B cell (primary cell): ENCODE measurements at regions not wholly inside any gene's neighbourhood (a gene's known extent, or its start where the extent isn't known, plus 50 kb on each side); places are given as distances from the start of the nearest gene placed in this dataset.

Experiments
- ATAC-seq: fragments of 200-7000 bp; cut with Tn5 transposase; one replicate; pipeline ENCODE4 v1.10.0; 2021; ENCODE audit warnings: low read depth, mild to moderate bottlenecking, moderate number of reproducible peaks, moderate library complexity
- CTCF ChIA-PET: fragments of 350-600 bp; sonication (Branson Sonifier 250); formaldehyde crosslinking; loops from one replicate; lab custom pipeline; 2021; ENCODE audit warnings: antibody characterized with exemption, inconsistent platforms; lab: Charles Lee
- POLR2A ChIA-PET: fragments of 350-600 bp; sonication (Branson Sonifier 250); formaldehyde crosslinking; loops from one replicate; lab custom pipeline; 2021; ENCODE audit warnings: antibody characterized with exemption; lab: Charles Lee
- DNase-seq: peaks from one replicate; pipeline ENCODE4 v3.0.0; 2013
- H2AFZ ChIP-seq: 2 replicates; pipeline ENCODE4 v1.6.1; 2012; ENCODE audit warnings: mild to moderate bottlenecking, low read depth, low read length; ENCODE audit not compliant: insufficient read depth, poor library complexity, severe bottlenecking
- H3K27ac ChIP-seq, 2 donors: 1 replicate in 1 of 2; 2 replicates in 1 of 2; pipeline ENCODE4 v1.5.1; 2012 to 2013; ENCODE audit warnings: low read length in 2 of 2, mild to moderate bottlenecking in 2 of 2, moderate library complexity in 1 of 2
- H3K27me3 ChIP-seq, 4 experiments: fragments of 200-600 bp in 1 of 4; sonication (generic) in 1 of 4; replicated peaks in 1 of 4; 1 replicate in 2 of 4; 2 replicates in 2 of 4; pipeline versions ENCODE4 v1.6.1 to v1.7.0; 2013 to 2016; ENCODE audit warnings: low read length in 3 of 4, mild to moderate bottlenecking in 2 of 4, mixed read lengths in 1 of 4, moderate library complexity in 1 of 4; ENCODE audit not compliant: insufficient read depth in 4 of 4, control insufficient read depth in 3 of 4; ENCODE audit errors: control extremely low read depth in 1 of 4
- H3K36me3 ChIP-seq, 2 experiments: replicated peaks in 1 of 2; 1 replicate in 1 of 2; 2 replicates in 1 of 2; pipeline versions ENCODE4 v1.6.1 to v1.7.1; 2013; ENCODE audit warnings: low read length in 1 of 2; ENCODE audit not compliant: insufficient read depth in 2 of 2, control insufficient read depth in 1 of 2; ENCODE audit errors: control extremely low read depth in 1 of 2, extremely low read depth in 1 of 2
- H3K4me1 ChIP-seq, 2 donors: fragments of 200-600 bp in 1 of 2; sonication (generic) in 1 of 2; 1 replicate in 1 of 2; 2 replicates in 1 of 2; pipeline versions ENCODE4 v1.5.1 to v1.6.1; 2013 to 2017; ENCODE audit warnings: low read length in 2 of 2; ENCODE audit not compliant: control insufficient read depth in 2 of 2, insufficient read depth in 2 of 2
- H3K4me2 ChIP-seq: replicated peaks from 2 replicates; pipeline ENCODE3; 2012; ENCODE audit warnings: mild to moderate bottlenecking, low read depth, low read length; ENCODE audit not compliant: poor library complexity, severe bottlenecking
- H3K4me3 ChIP-seq, 5 experiments: fragments of 200-600 bp in 1 of 5; sonication (generic) in 1 of 5; 1 replicate in 3 of 5; 2 replicates in 2 of 5; pipeline versions ENCODE4 v1.5.1 to v1.7.0; 2011 to 2016; ENCODE audit warnings: low read length in 4 of 5, mild to moderate bottlenecking in 4 of 5, low read depth in 2 of 5, control low read depth in 1 of 5, moderate library complexity in 1 of 5; ENCODE audit not compliant: insufficient read depth in 1 of 5; ENCODE audit errors: control extremely low read depth in 1 of 5, extremely low read depth in 1 of 5
- H3K79me2 ChIP-seq: fragments of 200-600 bp; sonication (generic); one replicate; pipeline ENCODE4 v1.6.0; 2016; ENCODE audit warnings: low read length; ENCODE audit not compliant: control insufficient read depth, insufficient read depth
- H3K9ac ChIP-seq: fragments of 200-600 bp; sonication (generic); 2 replicates; pipeline ENCODE4 v1.6.1; 2017; ENCODE audit warnings: mild to moderate bottlenecking, low read length, moderate library complexity
- H3K9me3 ChIP-seq, 3 donors: one replicate each; pipeline versions ENCODE4 v1.6.1 to v1.7.1; 2013; ENCODE audit warnings: low read length in 2 of 3; ENCODE audit not compliant: control insufficient read depth in 2 of 3, insufficient read depth in 1 of 3; ENCODE audit errors: control extremely low read depth in 1 of 3
- H4K20me1 ChIP-seq: 2 replicates; pipeline ENCODE4 v1.6.0; 2012; ENCODE audit warnings: mild to moderate bottlenecking, low read length; ENCODE audit not compliant: insufficient read depth, control insufficient read depth, poor library complexity, severe bottlenecking
- H3K27ac Mint-ChIP-seq: one replicate; pipeline ENCODE4 v1.8.0; 2021; ENCODE audit warnings: mixed read lengths
- H3K27me3 Mint-ChIP-seq: one replicate; pipeline ENCODE4 v1.8.0; 2021; ENCODE audit warnings: mixed read lengths
- H3K4me1 Mint-ChIP-seq: one replicate; pipeline ENCODE4 v1.8.0; 2021; ENCODE audit warnings: mixed read lengths
- H3K4me3 Mint-ChIP-seq: one replicate; pipeline ENCODE4 v1.8.0; 2021; ENCODE audit warnings: mixed read lengths
- H3K9me3 Mint-ChIP-seq: one replicate; pipeline ENCODE4 v1.8.0; 2022; ENCODE audit warnings: mixed read lengths; ENCODE audit not compliant: insufficient read depth
- CTCF ChIP-seq: fragments of 200-600 bp; IDR thresholded peaks from one replicate; pipeline ENCODE4 v1.8.0; 2022; ENCODE audit warnings: antibody characterized with exemption, mild to moderate bottlenecking
- EZH2 ChIP-seq: IDR thresholded peaks from 2 replicates; pipeline ENCODE4 v1.6.1; 2012; ENCODE audit warnings: borderline replicate concordance, low read depth, mild to moderate bottlenecking, moderate library complexity, low read length; ENCODE audit not compliant: insufficient read depth, poor library complexity, severe bottlenecking
- WGBS: methylation state at CpG from one replicate; pipeline ENCODE4 v1.1.5; 2013; ENCODE audit warnings: missing lambda C conversion rate; ENCODE audit not compliant: insufficient coverage; 5-methylcytosine and 5-hydroxymethylcytosine counted together
- intact Hi-C: fragments of 100-400 bp; cut with micrococcal nuclease; formaldehyde crosslinking; loops from one replicate; pipeline ENCODE4 v1.10.0; 2022

- Histone ChIP-seq H3K9ac (no peak overlapping the region), H3K27ac (no peak overlapping the region), H3K79me2 (no peaks in the 10 kb centered on the region), H3K4me1 (no peaks in the 10 kb centered on the region), H4K20me1 (no peaks in the 10 kb centered on the region), H3K36me3 (no peaks in the 10 kb centered on the region), H3K4me3 (no peak overlapping the region), H2AFZ (no peak overlapping the region), H3K27me3 (peaks cover 0 to 9% (median 3%) of the 10 kb centered on the region in 4 experiments), H3K9me3 (no peaks in the 10 kb centered on the region), H3K4me2 (no peak overlapping the region)
- DNase-seq: no peak
- no peak for TF ChIP-seq CTCF
- no peak for TF ChIP-seq EZH2
- ChIA-PET POLR2A (no interaction called here), CTCF (interaction anchor here (0.5 to 0.9 kb wide), 3 partner anchors 1113 to 1788 kb away, joined by 3 to 5 read pairs (median 4); no protein-coding TSS in a partner anchor)
- Mint-ChIP-seq H3K4me1 (peaks cover 4% of the 10 kb centered on the region), H3K9me3 (no peaks in the 10 kb centered on the region), H3K27me3 (peaks cover 21% of the 10 kb centered on the region), H3K27ac (no peak overlapping the region), H3K4me3 (no peak overlapping the region)
- intact Hi-C loops: loop anchor here (5.0 to 10.0 kb wide), 3 partner anchors 132 to 1825 kb away; no protein-coding TSS in a partner anchor
- 92% methylated on average over 2 of the region's 2 CpGs for WGBS
- ATAC-seq: no peak
Observed at GRCh38 chr1:194297094-194297493, 1110.7 kb upstream of the B3GALT2 start.

- H3K27ac ChIP-seq: no peak overlapping the region
- no peaks in the 10 kb centered on the region for H3K36me3 ChIP-seq
- peaks cover 21% of the 10 kb centered on the region for H3K27me3 Mint-ChIP-seq
- no peaks in the 10 kb centered on the region for H3K9me3 ChIP-seq
- H3K4me1 ChIP-seq: no peaks in the 10 kb centered on the region
- no peak overlapping the region for H2AFZ ChIP-seq
- TF ChIP-seq CTCF: no peak
- no peak for TF ChIP-seq EZH2
- no peak overlapping the region for H3K4me2 ChIP-seq
- DNase-seq: no peak
- H3K27ac Mint-ChIP-seq: no peak overlapping the region
- ChIA-PET CTCF (interaction anchor here (1.3 kb wide), 1 partner anchor 677 kb away, joined by 3 read pairs; no protein-coding TSS in a partner anchor), POLR2A (no interaction called here)
- no peak overlapping the region for H3K9ac ChIP-seq
- H3K4me3 Mint-ChIP-seq: no peak overlapping the region
- H3K9me3 Mint-ChIP-seq: no peaks in the 10 kb centered on the region
- H3K79me2 ChIP-seq: no peaks in the 10 kb centered on the region
- no peaks in the 10 kb centered on the region for H4K20me1 ChIP-seq
- peaks cover 4% of the 10 kb centered on the region for H3K4me1 Mint-ChIP-seq
- H3K4me3 ChIP-seq: no peak overlapping the region
- no peak for ATAC-seq
- peaks cover 0 to 9% (median 4%) of the 10 kb centered on the region in 4 experiments for H3K27me3 ChIP-seq
- 80% methylated on average over 1 of the region's 2 CpGs for WGBS
- intact Hi-C loops: loop anchor here (5.0 to 10.0 kb wide), 3 partner anchors 131 to 1824 kb away; no protein-coding TSS in a partner anchor
Observed at GRCh38 chr1:194296201-194296600, 1109.8 kb upstream of the B3GALT2 start.
